Stimulated activated CD4-positive, alpha-beta T cell treated with anti-CD3 and anti-CD28 coated beads, TNF-alpha, amount 100 ng/mL, for 48 hours (primary cell): ENCODE measurements at regions not wholly inside any gene's neighbourhood (a gene's known extent, or its start where the extent isn't known, plus 50 kb on each side); places are given as distances from the start of the nearest gene placed in this dataset.
"Not testable (repeated sequence)": the region's sequence is repeated elsewhere in the genome, so short reads cannot be mapped to it uniquely, and the experiment has no call there.

Experiments used
- DNase-seq, 3 donors: peaks; one replicate each; pipeline ENCODE4 v3.0.0-alpha.2; 2020; ENCODE audit warnings: low read depth in 3 of 3

GRCh38 chr14:101634850-101635748 lies 73.8 kb downstream of the DIO3 start:
- no peak for DNase-seq

DNA sequence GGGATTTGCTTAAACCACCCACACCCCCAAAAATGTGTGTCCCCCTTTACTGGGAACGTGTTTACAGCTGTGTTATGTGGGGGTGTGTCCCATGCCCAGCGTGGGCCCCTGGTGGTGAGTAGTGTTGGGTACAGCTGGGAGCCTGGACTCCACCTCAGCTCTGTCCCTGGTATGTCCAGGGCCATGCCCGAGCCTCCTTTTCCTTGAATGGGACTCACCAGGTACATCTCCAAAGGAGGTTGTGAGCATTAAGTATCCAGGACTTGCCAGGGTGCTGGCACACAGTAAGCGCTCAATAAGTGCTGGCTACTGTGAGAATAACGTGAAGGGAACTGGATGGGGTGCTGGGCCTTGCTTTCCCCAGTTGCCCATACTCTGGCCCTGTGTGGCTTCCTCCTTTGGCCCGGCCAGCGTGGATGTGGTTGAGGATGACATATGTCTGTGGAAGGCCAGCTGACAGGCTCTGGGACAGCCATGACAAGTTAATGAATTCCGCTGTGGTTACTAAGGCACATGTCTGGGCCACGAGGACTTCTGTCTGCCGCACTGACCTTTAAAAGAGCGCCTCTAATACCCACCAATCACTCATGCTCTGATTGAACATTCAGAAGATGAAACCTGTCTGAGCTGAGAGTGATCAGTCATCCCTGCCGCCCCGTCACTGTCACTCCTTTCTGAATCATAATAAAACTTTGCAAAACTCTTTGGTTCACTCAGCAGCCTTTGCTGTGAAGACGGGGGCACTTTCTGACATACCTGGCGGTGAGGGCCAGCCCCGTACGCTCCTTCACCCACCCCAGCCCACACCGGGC lies 74.7 kb downstream of the DIO3 start:
- DNase-seq = peak; percentile 25 to 33 (median 31)

GRCh38 chr14:101639241-101639833 lies 78.0 kb downstream of the DIO3 start:
- DNase-seq = no peak

DNA sequence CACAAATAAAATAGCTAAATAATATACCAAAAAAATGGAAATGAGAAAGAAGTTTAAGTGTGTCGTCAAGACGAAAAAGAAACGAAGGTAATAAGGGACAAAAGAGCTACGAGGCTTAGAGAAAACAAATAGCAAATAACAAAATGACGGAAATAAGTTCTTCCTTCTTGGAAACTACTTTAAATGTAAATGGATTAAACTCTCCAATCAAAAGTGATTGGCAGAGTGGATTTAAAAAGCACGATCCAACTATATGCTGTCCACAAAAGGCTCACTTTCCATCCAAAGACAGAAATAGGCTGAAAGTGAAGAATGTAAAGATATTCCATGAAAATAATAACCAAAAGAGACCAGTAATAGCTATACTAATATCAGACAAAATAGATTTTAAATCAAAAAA lies 82.4 kb downstream of the DIO3 start:
- no peak for DNase-seq

GRCh38 chr14:101654051-101654450 lies 92.8 kb downstream of the DIO3 start:
- DNase-seq = no peak

DNA sequence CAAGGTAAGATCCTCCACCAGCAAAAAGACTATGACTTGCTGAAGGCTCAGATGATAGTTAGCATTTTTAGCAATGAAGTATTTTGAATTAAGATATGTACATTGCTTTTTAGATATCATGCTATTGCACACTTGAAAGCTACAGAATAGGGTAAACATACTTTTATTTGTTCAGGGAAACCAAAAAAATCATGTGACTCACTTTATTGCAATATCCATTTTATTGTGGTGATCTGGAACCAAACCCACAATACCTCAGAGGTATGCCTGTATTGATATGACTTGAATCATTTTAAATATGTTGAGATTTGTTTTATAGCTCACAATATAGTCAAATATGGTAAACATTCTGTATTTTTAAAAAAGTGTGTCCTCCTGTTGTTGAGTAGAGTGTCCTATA lies 96.1 kb downstream of the DIO3 start:
- no peak for DNase-seq

GRCh38 chr14:101665478-101666078 lies 95.9 kb upstream of the PPP2R5C start:
- DNase-seq = peak; percentile 20 to 27 (median 25)

- no peak for DNase-seq
Observed at GRCh38 chr14:101666264-101666663, 95.2 kb upstream of the PPP2R5C start.

DNA sequence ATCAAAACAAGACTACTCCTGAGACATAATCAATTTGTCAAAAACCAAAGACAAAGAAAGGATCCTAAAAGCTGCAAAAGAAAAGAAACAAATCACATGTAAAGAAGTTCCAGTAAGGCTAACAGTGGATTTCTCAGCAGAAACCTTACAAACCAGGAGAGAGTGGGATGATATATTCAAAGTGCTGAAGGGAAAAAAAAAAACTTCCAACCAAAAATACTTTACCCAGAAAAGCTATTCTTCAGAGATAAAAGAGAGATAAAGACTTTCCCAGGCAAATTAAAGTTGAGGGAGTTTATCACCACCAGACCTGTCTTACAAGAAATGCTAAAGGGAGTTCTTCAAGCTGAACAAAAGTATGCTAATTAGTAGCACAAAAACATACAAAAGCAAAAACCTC lies 91.9 kb upstream of the PPP2R5C start:
- no peak for DNase-seq

GRCh38 chr14:101673873-101674272 lies 87.6 kb upstream of the PPP2R5C start:
- DNase-seq = no peak

- DNase-seq = not testable (repeated sequence)
Observed at GRCh38 chr14:101675835-101676234, 85.7 kb upstream of the PPP2R5C start.

DNA sequence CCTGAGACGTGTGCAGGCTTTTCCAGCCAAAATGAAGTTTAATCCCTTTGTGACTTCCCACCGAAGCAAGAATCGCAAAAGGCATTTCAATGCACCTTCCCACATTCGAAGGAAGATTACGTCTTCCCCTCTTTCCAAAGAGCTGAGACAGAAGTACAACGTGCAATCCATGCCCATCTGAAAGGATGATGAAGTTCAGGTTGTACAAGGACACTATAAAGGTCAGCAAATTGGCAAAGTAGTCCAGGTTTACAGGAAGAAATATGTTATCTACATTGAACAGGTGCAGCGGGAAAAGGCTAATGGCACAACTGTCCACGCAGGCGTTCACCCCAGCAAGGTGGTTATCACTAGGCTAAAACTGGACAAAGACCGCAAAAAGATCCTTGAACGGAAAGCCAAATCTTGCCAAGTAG lies 83.6 kb upstream of the PPP2R5C start:
- DNase-seq = not testable (repeated sequence)

DNA sequence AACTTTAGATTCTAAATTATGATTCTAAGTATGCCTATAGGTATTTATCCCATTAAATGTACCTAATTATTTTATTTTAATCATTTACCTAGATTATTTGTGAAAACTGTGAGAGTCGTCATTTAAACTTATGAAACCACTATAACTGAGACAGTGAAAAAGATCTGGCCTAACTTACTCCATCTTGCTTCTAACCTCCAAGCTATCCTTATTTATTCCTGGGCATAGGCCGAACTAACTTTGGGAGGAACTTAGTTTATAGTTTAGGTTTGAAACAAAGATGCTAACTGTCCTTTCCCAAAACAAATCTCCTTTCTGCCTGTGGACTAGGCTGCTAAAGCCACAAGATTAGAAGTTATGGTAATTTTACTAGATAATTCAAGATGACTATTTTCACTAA lies 79.7 kb upstream of the PPP2R5C start:
- no peak for DNase-seq

DNA sequence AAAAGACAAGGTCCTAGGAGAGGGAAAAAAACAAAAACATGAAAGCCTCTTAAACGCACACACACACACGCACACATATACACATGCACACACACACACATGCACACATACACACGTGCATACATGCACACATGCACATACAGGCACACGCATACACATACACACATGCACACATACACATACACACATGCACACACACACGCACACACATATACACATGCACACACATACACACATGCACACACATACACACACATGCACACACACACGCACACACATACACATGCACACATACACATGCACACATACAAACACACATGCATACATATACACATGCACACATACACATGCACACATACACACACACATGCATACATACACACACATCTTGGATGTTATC lies 78.1 kb upstream of the PPP2R5C start:
- DNase-seq = no peak

DNA sequence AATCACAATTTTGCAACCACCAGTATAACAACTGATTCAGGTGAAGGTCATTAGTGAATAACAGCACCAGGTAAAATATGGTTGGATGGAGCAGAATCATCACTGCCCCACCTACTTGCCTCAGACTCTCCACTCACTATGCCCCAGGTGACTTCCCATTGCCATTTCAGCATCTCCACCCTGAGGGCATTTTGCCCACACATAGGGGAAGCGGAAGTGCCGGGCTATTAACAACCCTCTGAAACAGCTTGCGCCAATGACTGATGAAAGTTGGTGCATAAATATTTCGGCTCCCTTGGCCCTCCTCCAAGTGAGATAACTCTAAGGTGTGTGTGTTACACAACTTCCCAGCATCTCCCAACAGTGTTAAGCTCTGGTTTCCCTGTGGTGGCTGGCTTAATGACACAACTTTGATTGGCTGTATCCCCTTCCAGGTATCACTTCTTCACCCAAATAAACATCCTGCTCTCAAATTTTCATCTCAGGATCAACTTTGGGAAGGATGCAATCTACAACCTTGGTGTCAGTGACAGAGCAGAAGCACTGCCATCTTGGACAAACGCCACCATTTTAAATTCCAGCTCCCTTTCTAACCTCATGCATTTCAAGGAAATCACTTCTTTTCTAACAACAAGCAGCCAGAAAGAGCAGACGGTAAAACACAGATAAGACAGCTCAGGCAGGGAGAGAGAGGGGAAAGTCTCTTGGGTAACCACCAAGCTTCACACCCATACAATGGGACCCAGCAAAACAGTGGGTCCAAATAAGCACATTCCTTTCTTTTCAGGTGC lies 73.6 kb upstream of the PPP2R5C start:
- no peak for DNase-seq

DNA sequence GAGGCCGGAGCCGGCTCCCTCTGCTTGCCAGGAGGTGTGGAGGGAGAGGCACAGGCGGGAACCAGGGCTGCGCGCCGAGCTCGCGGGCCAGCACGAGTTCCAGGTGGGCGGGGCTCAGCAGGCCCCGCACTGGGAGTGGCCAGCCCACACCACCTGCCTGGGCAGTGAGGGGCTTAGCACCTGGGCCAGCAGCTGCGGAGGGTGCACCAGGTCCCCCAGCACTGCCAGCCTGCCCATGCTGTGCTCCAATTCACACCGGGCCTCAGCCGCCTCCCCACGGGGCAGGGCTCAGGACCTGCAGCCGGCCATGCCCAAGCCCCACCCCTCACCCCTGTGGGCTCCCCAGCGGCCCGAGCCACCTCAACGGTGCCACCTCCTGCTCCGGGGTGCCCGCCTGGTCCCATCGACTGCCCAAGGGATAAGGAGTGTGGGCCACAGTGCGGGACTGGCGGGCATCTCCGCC lies 72.4 kb upstream of the PPP2R5C start:
- no peak for DNase-seq

DNA sequence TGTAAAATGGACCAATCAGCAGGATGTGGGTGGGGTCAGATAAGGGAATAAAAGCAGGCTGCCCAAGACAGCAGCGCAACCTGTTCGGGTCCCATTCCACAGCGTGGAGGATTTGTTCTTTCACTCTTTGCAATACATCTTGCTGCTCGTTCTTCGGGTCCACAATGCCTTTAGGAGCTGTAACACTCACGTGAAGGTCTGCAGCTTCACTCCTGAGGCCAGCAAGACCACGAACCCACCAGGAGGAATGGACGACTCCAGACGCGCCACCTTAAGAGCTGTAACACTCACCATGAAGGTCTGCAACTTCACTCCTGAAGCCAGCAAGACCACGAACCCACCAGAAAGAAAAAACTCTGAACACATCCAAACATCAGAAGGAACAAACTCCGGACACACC lies 71.5 kb upstream of the PPP2R5C start:
- DNase-seq = not testable (repeated sequence)

GRCh38 chr14:101695659-101696058 lies 65.8 kb upstream of the PPP2R5C start:
- DNase-seq = no peak

- no peak for DNase-seq
Observed at GRCh38 chr14:101704140-101704539, 57.4 kb upstream of the PPP2R5C start.

GRCh38 chr14:101705733-101706508 lies 55.6 kb upstream of the PPP2R5C start:
- DNase-seq = peak in 2 of 3 donors; percentile 32 to 48
